ENCODE measurements at regions not wholly inside any gene's neighbourhood (a gene's known extent, or its start where the extent isn't known, plus 50 kb on each side); places are given as distances from the start of the nearest gene placed in this dataset.

DNA sequence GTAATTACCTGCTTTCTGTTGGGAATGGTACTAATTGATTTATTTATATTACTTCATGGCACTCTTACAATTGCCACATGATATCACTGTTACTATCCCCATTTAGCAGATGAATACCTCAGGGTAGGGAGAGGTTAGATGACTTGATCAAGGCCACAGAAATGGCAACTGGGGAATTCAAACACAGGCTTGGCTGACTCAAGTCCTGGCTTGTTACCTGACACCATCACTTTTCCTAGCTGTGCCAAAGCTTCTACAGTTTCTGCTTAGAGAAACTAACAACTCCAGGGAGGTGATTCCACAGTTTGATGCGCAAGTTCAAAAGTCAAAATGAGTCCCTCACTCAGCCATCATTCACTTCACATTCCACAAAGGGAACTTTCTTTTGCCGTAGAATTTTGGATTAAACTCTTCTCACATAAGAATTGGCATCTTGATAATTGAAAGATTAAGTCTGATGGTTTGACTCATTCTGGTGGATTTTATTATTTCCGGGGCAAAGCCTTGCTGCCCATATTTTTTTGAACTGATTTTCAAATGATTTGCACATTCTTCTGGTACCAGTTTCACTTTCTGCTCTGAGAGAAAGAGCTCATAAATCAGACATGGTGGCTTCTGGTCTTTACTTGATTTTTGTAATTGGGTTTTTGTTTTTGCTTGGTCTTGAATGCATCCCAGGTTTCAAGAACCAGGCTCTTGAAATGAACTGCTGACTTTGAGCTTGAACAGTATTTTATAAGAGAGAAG lies 656.8 kb downstream of the BCL11A start:
- H2BK12ac ChIP-seq (ENCODE audit: low read depth, low read length): no peak overlapping the region
- no peak overlapping the region for H4K91ac ChIP-seq (replicated peaks; ENCODE audit: insufficient read length, low read length)
- no peak overlapping the region for H2AK5ac ChIP-seq (ENCODE audit: low read depth, low read length)
- H3K4me3 ChIP-seq (ENCODE audit: extremely low read depth in 1 of 4, insufficient read depth in 2 of 4, low read depth in 3 of 4, low read length in 4 of 4): no peak overlapping the region
- no peaks in the 10 kb centered on the region for H4K20me1 ChIP-seq (replicated peaks in 1 of 2; ENCODE audit: control insufficient read depth in 1 of 2, insufficient read depth in 2 of 2, low read length in 2 of 2)
- H3K4ac ChIP-seq (replicated peaks; ENCODE audit: insufficient read length, low read depth, low read length): no peak overlapping the region
- no peak overlapping the region for H3K56ac ChIP-seq (replicated peaks; ENCODE audit: insufficient read length, low read depth, low read length)
- H3K79me2 ChIP-seq (ENCODE audit: control insufficient read depth in 1 of 2, insufficient read depth in 2 of 2, low read length in 2 of 2): no peaks in the 10 kb centered on the region
- H3K36me3 ChIP-seq (ENCODE audit: control insufficient read depth in 2 of 4, insufficient read depth in 4 of 4, low read length in 3 of 4): no peaks in the 10 kb centered on the region
- H4K5ac ChIP-seq (ENCODE audit: insufficient read length, low read depth, low read length): no peak overlapping the region
- no peak overlapping the region for H3K4me2 ChIP-seq (ENCODE audit: insufficient read depth in 1 of 2, low read depth in 2 of 2, low read length in 2 of 2)
- no peaks in the 10 kb centered on the region for H3K23me2 ChIP-seq (ENCODE audit: low read depth, low read length)
- no peak overlapping the region for H2BK5ac ChIP-seq (ENCODE audit: low read depth, low read length)
- no peak overlapping the region for H2BK120ac ChIP-seq (replicated peaks; ENCODE audit: low read depth, low read length)
- WGBS, 2 experiments (ENCODE audit: extremely low coverage in 1 of 2, insufficient coverage in 1 of 2, insufficient read length in 1 of 2, insufficient replicate concordance in 2 of 2, low coverage in 1 of 2, low lambda C conversion rate in 2 of 2, missing lambda C conversion rate in 1 of 2): 91% methylated on average over 3 of the region's 3 CpGs; no CpG with 5 or more reads in 1 of the 2 experiments
- no peaks in the 10 kb centered on the region for H3K79me1 ChIP-seq (ENCODE audit: low read depth, low read length)
- H3K27ac ChIP-seq (ENCODE audit: low read depth, low read length): no peak overlapping the region
- no peak overlapping the region for H4K8ac ChIP-seq (ENCODE audit: extremely low read depth, insufficient read depth, low read length)
- TF ChIP-seq KDM1A (IDR thresholded peaks at IDR 0.05; ENCODE audit: borderline replicate concordance, low read length) (no peak), EZH2 (IDR thresholded peaks at IDR 0.05; ENCODE audit: low read depth, low read length, severe bottlenecking) (no peak)
- ChIA-PET POLR2A (ENCODE audit: partially characterized antibody) (no interaction called here), CTCF (ENCODE audit: partially characterized antibody) (no interaction called here)
- DNase-seq (ENCODE audit: low read depth in 1 of 2, low spot score in 2 of 2) (no peak), FAIRE-seq (no peak)
- no peak overlapping the region for H2BK15ac ChIP-seq (ENCODE audit: low read length)
- H2AFZ ChIP-seq (ENCODE audit: low read length): no peak overlapping the region
- no peaks in the 10 kb centered on the region for H3K27me3 ChIP-seq (replicated peaks in 1 of 4; ENCODE audit: control insufficient read depth in 3 of 4, extremely low read depth in 1 of 4, insufficient read depth in 3 of 4, low read length in 3 of 4)
- no peak overlapping the region for H3K9ac ChIP-seq (replicated peaks in 1 of 4; ENCODE audit: extremely low read depth in 1 of 4, low read depth in 3 of 4, low read length in 3 of 4)
- no peak overlapping the region for H2BK20ac ChIP-seq (ENCODE audit: low read length)
- peaks cover 0 to 2% (median 1%) of the 10 kb centered on the region in 4 experiments; a peak in 3 of 7 replicates for H3K4me1 ChIP-seq (replicated peaks in 1 of 4; ENCODE audit: control insufficient read depth in 3 of 4, insufficient read depth in 4 of 4, low read length in 3 of 4)
- H3K9me3 ChIP-seq (ENCODE audit: insufficient read depth in 2 of 2, low read depth in 1 of 2, low read length in 1 of 2): no peaks in the 10 kb centered on the region
- no peak overlapping the region for H3K18ac ChIP-seq (ENCODE audit: extremely low read depth, low read length)
- H3K23ac ChIP-seq (ENCODE audit: insufficient read length): no peak overlapping the region
- H3K14ac ChIP-seq (ENCODE audit: insufficient read length): no peak overlapping the region
